Chondrocyte (in vitro differentiated cells): ENCODE measurements at regions not wholly inside any gene's neighbourhood (a gene's known extent, or its start where the extent isn't known, plus 50 kb on each side); places are given as distances from the start of the nearest gene placed in this dataset.

ENCODE experiments used
- DNase-seq: peaks from one replicate; pipeline ENCODE4 v3.0.0; 2021; ENCODE audit warnings: mixed read lengths, low spot score
- H3K27ac Mint-ChIP-seq: one replicate; pipeline ENCODE4 v1.8.0; 2021; ENCODE audit warnings: mild to moderate bottlenecking, moderate library complexity, mixed read lengths; ENCODE audit not compliant: unreplicated experiment
- H3K27me3 Mint-ChIP-seq: 2 replicates; pipeline ENCODE4 v1.8.0; 2021; ENCODE audit warnings: low read depth, mixed read lengths
- H3K36me3 Mint-ChIP-seq: 2 replicates; pipeline ENCODE4 v1.8.0; 2021; ENCODE audit warnings: low read depth, mixed read lengths
- H3K4me1 Mint-ChIP-seq: 2 replicates; pipeline ENCODE4 v1.8.0; 2021; ENCODE audit warnings: low read depth, mild to moderate bottlenecking, mixed read lengths
- H3K4me3 Mint-ChIP-seq: one replicate; pipeline ENCODE4 v1.8.0; 2021; ENCODE audit warnings: mild to moderate bottlenecking, moderate library complexity, mixed read lengths; ENCODE audit not compliant: unreplicated experiment
- H3K9me3 Mint-ChIP-seq: 2 replicates; pipeline ENCODE4 v1.8.0; 2021; ENCODE audit warnings: low read depth, mixed read lengths
- CTCF ChIP-seq: fragments of 200-600 bp; sonication (generic); IDR thresholded peaks from 2 replicates; pipeline ENCODE4 v1.5.0; 2021; ENCODE audit warnings: antibody characterized with exemption, mild to moderate bottlenecking, moderate library complexity

GRCh38 chr2:7348761-7349160, 431.5 kb downstream of the RNF144A start:
- H3K9me3 Mint-ChIP-seq = peaks cover 2% of the 10 kb centered on the region
- no peak overlapping the region for H3K4me3 Mint-ChIP-seq
- no peak overlapping the region for H3K27ac Mint-ChIP-seq
- no peaks in the 10 kb centered on the region for H3K36me3 Mint-ChIP-seq
- no peak for DNase-seq
- peaks cover 3% of the 10 kb centered on the region for H3K27me3 Mint-ChIP-seq
- TF ChIP-seq CTCF = no peak
- no peaks in the 10 kb centered on the region for H3K4me1 Mint-ChIP-seq

DNA sequence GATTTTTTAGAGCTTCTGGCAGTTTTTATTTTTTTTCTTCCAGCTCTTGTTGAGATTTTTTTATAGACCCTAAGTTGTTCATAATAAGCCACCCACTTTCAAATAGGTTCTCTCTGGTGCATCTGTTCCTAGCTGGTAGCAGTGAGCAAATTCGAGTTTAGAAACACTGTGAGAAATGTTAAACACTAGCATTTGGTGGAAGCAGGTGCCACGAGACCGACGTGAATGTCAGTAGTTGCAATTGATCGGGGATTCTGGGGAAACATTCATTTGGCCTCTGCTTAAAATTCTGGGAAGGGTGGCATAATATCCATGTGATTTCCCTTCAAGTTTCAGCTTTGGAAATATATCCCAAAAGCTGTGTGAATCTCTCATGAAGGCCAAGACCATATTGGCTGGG, 435.0 kb downstream of the RNF144A start:
- no peak for TF ChIP-seq CTCF
- Mint-ChIP-seq H3K4me3 (no peak overlapping the region), H3K4me1 (no peaks in the 10 kb centered on the region), H3K27me3 (peaks cover 5% of the 10 kb centered on the region), H3K27ac (no peak overlapping the region), H3K9me3 (peaks cover 2% of the 10 kb centered on the region), H3K36me3 (no peaks in the 10 kb centered on the region)
- DNase-seq = no peak

DNA sequence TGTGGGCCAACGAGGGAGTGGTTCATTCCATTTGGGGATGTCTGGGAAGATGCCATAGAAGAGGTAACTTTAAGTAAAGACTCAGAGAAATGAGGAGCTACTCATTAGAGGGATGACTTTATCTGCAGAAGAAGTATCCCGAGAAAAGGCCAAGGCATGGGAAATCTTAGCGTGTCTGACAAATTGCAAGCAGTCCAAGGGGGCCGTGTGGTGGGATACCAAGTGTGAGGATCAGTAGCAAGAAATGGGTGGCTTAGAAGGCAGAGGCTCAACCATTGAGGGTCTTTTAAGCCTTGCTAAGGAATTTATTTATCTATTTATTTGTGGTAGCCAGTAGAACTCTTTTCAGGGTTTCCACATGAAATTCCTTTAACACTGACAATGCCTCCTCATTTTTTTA, 436.4 kb downstream of the RNF144A start:
- Mint-ChIP-seq H3K27me3 (peaks cover 5% of the 10 kb centered on the region), H3K27ac (no peak overlapping the region), H3K4me3 (no peak overlapping the region), H3K9me3 (peaks cover 2% of the 10 kb centered on the region), H3K4me1 (no peaks in the 10 kb centered on the region), H3K36me3 (no peaks in the 10 kb centered on the region)
- no peak for DNase-seq
- TF ChIP-seq CTCF = no peak

GRCh38 chr2:7355781-7356180, 438.6 kb downstream of the RNF144A start:
- DNase-seq = no peak
- TF ChIP-seq CTCF = no peak
- peaks cover 2% of the 10 kb centered on the region for H3K27me3 Mint-ChIP-seq
- H3K4me1 Mint-ChIP-seq = no peaks in the 10 kb centered on the region
- no peaks in the 10 kb centered on the region for H3K36me3 Mint-ChIP-seq
- H3K4me3 Mint-ChIP-seq = no peak overlapping the region
- H3K9me3 Mint-ChIP-seq = peaks cover 2% of the 10 kb centered on the region
- H3K27ac Mint-ChIP-seq = no peak overlapping the region

DNA sequence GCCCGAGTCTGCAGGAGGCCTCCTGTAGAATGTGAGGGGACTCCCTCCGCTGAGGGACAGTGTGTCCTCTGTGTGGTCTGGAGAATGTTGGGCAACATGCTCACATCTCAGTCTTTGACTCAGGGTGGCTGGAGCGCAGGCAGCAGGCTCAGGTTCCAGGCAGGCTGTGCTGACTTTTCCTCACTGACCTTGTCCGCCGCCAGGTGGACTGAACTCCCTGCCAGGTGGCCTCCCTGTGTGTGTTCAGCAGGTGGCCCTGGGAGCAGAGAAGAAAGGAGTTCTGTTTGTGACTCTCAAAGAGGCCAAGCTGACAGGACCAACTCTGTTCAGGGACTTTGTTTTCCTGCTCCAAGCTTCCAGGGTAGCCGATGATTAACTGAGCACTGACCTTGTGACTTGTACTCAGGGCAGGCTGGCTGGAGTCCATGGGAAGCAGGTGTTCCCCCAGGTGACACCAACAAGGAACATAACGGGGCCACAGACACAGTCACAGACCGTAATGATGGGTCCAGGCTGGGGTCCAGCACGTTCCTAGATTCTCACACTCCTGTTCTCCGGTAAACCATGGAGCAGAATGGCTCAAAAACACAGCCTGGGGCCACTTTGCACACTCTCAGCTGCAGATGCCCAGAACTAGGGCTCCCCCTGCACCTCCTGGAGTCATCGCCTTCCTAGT, 439.8 kb downstream of the RNF144A start:
- H3K36me3 Mint-ChIP-seq = no peaks in the 10 kb centered on the region
- H3K4me1 Mint-ChIP-seq = no peaks in the 10 kb centered on the region
- no peak overlapping the region for H3K27ac Mint-ChIP-seq
- peaks cover 2% of the 10 kb centered on the region for H3K9me3 Mint-ChIP-seq
- no peak for DNase-seq
- TF ChIP-seq CTCF = no peak
- no peak overlapping the region for H3K4me3 Mint-ChIP-seq
- peaks cover 5% of the 10 kb centered on the region for H3K27me3 Mint-ChIP-seq
